ENCODE measurements at regions not wholly inside any gene's neighbourhood (a gene's known extent, or its start where the extent isn't known, plus 50 kb on each side); places are given as distances from the start of the nearest gene placed in this dataset.

DNA sequence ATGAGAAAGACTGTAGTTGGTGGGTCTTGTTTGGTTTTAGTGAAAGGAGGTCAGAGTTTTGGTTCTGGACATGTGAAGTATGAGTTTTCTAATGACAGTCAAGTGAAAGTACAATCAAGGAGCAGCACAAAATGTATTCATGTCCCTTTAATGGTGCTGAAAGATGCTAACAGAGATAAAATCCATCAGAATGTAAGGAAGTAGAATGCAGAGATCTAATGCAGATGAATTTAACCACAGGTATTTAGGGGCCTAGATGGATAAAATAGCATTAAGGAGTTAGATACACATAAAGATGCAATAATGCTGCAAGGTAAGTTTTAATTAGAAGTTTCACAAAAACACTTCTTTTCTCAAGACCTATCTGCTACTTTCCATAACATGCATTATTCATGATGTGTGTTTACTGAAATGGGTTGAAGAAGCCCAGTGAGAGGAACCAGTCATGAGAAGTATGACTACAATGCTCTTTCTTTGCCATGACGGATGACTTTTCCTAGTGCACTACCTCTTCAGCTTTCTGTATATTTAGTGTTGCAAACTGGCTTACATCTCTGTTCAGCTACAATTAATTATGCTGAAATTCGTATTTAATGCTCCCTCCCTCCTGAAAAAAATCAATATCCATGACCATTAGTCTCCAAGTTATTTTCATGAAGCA is 222.9 kb upstream of the HTR2A start:
- DNase-seq = no peak

DNA sequence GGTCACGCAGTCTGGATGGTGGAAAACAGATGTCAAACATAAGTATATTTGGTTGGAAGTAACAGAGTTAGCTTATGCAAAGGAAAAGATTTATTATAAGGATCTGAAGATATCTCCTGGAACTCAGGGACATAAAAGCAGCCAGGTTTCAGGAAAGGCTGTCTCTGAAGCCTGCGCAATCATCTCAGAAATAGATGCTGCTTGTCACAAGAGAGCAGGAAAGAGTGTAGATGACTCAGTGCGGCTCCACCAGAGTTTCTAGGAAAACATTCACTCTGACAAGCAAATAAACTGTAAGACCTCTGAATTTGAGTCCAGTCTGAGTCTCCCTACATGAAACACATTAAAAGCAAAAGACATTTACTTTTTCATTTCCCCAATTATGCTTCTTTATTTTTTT is 220.4 kb upstream of the HTR2A start:
- no peak for DNase-seq

DNA sequence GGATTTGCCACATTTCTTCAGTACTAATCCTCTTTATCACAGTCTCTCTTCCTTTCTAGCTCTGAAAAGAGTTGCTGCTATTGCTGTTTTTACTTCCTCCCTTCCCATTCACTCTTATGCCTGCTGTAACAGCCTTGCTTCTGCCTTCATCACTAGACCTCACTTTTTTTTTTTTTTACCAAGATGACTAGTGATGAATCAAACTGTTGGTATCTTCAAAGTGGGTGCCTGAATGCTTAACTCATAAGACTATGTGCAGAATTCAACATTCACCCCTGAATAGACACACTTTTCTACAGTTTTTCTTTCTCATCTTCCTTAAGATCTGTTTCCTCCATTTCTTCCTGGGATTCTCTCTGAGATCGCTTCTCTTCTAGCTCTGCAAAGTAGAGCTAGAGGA is 217.2 kb upstream of the HTR2A start:
- DNase-seq = no peak

DNA sequence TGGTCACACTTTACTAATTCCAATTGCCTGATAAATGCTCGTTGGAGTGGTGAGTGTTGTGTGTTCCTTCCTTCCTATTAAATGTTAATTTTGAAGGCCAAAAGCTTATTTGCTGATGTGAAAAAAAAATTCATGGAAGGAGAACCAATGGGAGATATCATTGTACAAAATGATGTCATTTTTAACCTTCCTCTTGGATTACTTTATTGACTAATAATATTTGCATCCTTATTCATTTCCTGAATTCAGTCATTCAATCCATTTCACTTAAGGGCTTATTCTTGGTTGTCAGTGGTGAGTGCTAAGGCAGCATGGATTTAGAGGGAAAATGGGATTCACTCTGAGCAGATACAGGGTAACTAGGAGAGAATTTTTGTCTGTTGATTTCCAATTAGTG is 216.0 kb upstream of the HTR2A start:
- DNase-seq = no peak

DNA sequence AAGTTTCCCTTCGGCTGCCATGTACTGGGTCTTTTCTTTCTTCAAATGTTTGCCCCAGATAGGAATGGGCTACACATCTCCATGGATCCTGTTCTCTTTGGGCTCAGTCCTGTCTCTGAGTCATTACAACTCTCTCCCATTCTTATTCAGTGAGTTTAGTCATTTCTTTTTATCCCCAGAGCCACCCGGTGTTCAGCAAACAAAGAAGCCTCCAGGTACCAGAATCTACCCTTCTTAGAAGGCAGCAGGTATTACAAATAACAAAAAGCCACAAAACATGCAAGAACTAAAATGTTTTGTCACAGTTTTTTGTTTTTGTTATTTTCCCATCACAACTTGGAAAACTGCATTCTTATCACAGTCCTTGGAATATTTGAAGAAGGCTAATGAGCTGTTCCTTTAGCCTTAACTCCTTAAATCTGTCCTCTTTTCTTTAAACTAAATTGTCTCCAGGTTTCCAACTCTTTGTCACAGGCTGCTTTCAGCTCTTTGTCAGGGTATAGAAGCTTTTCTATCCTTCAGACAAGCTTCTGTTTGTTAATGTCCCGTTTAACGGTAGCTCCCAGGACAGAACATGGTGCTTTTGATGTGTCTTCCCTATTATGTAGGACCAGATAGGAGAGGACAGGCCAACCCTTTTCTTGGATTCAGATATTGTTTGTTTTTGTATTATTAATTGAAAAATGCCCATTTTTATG is 215.5 kb upstream of the HTR2A start:
- DNase-seq = no peak

DNA sequence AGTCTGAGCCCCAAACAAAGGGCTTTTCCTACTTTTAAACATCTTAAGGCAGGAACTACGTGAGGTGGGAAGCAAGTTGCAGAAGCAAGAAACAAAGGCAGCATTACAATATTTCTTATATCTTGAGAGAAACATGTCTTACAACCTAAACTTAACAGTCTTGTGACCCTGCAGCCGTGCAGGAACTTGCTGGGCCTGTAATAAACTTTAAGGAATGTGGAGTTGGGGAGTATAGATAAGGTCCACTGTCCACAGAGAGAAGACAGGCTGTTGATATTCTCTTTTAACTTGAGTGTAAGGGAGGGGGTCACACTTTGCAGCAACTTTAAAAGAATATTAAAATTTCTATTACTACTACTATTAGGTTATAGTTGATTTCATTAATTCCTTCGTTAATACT is 214.6 kb upstream of the HTR2A start:
- no peak for DNase-seq

DNA sequence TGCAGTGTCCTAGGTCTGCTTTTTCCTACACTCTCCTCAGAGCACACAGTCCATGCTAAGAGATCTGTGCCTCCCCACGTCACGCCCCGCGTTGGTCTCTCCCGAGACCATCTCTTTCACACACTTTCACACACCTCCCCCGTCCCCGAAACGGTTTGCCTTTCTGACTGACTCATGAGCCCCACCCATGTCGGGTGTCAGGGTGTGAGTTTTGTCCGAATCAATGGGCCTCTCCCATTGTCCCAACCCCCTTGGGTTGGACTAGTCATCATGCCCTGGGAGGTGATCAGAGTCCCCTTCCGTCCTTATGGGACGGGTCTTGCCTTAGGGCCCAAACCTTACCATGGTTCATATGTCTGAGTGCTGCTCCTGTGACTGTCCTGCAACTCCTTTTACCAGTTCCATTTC is 214.0 kb upstream of the HTR2A start:
- no peak for DNase-seq

DNA sequence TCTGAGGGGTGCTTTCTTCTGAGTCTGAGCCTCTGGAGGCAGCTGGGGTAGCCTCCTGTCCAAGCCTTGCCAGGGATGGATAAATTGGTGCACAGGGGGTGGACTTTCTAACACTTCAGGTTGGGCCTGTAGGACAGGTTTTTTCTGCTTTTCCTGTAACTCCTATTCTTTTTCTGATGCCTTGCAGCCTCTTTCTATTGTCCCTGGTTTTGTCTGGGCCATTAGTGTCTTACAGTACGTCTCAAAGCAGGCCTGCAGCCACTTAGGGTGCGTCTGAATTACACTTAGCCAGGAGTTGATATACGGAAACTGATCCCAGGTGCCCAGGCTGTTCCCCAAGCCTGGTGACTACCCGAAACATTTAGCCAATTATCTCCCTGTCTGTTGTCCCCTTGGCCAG is 213.3 kb upstream of the HTR2A start:
- no peak for DNase-seq

DNA sequence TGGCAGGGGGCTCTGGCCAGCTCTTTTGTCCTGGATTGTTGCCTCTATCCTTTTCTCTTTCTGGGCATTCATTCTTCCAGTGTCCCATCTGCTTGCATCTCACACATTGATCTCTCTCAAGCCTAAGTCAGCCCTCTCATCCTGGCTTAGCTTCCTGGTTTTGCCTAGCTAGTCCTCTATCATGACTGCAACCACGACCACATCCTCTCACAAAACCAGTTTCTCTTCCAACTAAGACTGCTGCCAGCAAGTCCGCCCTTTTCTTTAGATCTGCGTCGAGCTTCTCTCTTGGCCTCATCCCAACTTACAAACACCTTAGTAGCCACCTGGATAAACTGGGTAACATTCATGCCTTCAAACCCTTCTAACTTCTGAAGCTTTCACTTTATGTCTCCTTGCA is 212.2 kb upstream of the HTR2A start:
- no peak for DNase-seq

DNA sequence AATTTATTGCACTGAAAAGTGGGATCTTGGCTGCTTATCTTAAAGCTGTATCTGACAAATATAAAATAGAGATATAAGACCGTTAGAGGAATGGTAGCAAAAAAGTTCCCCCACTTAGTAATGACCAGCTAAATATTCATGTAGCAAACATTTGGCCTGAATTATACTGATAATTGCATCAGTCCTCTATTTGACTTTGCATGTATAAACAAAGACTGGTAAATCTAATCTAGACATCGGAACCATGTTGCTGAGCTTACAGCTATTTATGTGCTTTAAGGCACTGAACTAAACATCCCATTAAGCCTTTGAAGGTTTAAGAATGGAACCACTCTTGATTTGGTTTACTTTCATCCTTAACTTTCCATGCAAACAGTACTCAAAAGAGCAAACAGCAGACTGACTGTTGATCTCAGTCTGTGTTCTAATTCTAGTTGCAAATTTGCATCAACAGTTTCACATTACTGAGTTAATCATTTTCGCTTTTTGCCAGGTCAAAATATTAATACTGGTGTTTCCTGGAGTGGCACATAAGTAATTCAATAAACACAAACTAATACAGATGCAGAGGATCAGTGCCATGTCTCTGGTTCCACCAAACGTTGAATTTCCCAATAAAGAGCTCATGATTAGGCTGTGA is 203.5 kb upstream of the HTR2A start:
- no peak for DNase-seq

DNA sequence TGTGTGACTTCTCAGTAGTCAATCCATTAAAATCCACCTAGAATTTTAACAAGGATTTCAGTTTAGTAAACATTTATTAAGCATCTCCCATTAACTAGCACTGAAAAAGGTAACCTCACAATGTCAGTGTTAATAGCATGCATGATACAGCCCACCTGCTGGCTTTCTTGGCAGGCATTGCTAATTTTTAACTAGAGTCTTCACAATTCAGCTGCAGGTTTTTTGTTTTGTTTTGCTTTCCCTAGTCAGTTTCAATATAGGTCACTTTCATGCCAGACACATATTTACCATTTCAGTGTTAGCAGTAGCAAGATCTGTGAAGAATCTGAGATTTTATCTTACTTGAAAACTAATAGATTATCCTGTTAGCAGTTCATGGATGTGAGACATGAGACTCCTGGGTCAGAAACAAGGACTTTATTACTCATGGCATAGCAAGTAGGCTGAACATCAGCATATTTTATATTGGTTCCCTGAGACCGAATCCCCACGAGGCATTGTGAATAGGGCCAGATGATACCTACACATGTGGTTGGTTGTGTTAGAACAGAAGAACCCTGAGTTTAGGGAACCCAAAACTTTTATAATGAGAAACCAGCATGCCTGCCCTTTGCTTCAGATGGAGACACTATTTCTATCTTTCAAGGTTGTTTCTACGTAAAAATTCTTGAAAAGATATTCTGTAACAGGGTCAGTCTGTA is 198.0 kb upstream of the HTR2A start:
- DNase-seq = no peak

DNA sequence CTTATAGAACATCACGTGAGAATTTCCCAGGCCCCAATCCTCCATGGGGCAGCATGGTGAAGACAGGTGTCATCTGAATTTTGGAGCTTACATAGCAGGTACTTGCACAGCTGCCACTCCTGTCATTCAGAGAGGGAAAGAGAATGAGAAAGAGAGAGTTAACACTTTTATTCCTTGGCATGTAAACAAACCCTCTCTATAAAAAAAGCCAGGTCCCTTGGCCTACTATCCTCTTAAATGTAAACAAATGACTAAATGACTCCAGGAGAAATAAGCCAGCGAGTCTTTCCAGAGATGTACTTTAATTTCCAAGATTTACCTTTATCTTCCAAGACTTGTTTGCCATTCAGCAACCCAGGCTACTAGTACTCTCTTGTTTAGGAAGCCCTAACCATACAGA is 195.3 kb upstream of the HTR2A start:
- no peak for DNase-seq

DNA sequence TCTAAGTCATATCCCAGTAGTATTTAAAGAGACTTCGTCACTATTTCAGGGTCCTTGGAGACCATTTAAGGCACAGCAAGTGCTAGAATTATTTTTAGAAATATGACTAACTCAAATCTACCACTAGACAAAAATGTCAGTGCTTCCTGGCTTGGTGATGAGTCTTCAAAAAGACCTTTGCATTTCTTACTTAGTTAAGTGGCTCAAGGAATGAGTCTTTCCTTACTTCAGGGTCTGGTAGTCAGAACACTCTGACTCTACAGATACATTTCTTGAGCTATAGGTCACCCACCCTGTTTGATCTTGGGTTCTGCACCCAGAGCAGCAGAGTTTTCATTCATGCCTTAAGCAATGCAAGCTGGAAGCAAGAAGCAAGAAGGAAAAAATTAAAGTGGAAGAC is 191.0 kb upstream of the HTR2A start:
- DNase-seq = no peak

DNA sequence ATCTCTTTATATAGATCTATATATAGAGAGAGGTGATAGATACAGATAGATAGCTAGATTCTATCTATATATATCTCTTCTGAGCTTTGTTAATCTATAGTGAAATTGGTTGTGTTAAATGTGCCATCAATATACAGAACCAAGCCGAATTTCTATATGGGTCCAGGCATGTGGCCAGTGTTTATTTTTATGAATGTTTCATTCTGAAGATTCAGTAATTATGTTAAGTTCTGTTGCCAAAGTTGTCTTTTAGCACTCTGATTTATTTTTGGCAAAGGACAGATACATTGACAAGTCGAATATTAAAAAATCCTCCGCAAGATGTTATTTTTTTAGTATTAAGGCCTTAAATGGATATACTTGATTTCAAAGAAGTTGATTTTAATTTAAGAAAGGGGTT is 190.4 kb upstream of the HTR2A start:
- no peak for DNase-seq

DNA sequence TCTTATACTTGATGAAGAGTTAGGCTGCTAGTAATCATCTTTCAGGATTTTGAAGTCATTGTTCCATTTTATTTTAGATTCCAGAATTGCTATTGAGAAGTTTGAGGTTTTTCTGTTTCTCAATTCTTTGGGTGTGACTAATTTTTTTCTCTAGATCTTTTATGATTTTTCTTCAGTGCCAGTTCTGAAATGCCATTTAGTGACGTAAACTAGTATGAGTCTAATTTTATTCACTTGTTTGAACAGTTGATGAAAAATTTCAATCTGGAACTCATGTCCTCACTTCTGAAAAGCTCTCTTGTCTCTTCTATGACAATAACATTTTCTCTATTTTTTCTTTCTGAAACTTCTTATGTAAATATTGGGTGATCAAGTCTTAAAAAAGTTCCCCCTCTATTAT is 188.5 kb upstream of the HTR2A start:
- DNase-seq = no peak

DNA sequence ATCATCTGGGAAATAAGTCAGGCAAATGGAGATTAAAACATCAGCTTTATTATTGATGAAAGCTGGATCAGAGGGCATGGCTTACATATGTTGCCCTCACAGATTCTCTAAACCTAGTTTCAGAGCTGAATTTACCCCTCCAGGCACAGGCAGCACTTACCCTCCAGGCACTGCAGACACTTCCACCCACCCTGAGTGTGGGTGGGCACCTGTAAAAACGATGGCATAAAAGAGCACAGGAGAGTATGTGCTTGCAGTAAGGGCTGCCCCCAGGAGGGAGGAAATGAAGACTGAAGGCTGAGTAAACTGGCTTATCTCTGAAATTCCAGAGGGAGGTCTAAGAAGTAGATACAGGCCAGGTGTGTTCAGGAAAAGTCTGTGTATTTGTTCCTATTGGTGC is 185.0 kb upstream of the HTR2A start:
- DNase-seq = no peak

DNA sequence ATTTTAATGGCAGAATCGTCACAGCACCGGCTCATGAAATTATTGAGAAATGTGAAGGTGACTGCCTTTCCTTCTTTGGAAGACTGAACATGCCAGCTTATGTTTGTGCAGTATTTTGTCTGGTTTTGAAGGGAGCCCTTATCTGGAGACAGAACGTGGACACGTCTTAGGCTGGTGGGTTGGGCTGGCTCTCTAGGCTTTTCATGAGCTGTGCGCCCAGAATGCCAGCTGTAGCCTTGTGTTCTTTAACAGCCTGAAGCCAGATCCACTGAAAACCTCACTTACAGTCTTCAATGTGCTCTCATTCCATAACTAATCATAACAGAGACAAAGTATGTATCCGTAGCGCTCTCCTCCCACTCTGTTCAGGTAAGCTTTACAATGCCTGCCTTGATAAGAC is 184.4 kb upstream of the HTR2A start:
- DNase-seq = no peak

DNA sequence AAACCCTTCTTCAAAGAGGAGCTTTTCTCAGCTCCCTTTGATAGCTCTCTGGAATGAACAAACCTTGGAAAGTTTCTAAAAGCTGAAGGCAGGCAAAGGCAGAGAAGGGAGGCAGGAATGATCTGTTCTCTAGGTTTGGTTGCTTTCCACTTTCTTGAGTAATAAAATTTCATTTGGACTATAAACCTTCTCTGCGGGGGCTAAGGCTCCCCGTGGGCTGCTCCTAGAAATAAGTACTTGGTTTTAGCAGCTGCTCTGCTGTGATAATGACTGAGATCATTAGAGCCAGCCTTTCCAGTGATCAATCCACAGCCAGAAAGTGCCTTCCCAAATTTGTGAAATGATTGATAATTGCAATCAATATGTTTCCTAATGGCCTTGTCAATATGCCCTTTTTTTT is 183.8 kb upstream of the HTR2A start:
- DNase-seq = no peak

DNA sequence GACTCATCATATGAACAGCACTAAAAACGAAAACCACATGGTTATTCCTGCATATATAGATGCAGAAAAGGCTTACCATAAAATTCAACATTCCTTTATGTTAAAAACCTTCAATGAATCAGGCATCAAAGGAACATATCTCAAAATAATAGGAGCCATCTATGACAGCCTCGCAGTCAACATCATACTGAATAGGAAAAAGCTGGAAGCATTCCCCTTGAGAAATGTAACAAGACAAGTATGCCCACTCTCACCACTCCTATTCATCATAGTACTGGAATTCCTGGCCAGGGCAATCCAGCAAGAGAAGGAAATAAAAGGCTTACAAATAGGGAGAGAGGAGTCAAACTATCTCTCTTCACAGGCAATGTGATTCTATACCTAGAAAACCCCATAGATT is 179.6 kb upstream of the HTR2A start:
- no peak for DNase-seq

DNA sequence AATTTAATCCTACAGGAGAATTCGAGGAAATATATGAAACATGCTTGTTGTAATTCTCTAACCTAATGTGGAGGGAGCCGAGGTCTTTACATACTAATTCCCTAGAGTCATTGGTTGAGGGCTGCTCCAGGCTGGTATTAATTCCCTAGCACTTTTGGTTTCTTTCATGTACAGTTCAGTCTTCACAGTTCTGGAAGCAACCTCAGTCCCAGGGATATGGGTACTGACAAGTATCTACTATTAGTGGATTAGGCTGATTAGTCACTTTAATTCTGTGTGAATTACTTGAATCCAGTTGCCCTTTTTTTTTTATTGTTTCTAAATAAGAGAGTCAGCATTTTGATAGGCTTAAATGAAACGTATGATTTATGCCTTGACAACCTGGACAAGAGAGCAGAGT is 172.3 kb upstream of the HTR2A start:
- no peak for DNase-seq

DNA sequence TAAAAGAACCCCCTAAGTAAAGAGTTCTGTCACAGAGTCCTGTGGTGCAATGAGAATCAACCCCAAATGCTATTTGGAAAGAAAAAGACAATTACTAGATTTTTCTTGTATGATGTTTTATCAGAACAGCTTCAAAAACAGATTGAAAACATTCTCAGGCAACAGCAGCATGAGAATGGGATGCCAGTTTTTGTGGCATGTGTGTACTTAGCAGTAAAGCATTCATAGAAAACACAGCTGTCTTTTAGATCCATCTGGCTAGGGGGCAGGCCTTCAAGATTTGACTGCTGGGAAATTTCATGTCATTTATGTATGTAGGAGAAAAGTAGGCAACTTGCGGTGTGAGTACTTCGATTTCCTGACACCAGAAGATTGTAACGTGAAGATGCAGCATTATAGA is 170.5 kb upstream of the HTR2A start:
- no peak for DNase-seq

DNA sequence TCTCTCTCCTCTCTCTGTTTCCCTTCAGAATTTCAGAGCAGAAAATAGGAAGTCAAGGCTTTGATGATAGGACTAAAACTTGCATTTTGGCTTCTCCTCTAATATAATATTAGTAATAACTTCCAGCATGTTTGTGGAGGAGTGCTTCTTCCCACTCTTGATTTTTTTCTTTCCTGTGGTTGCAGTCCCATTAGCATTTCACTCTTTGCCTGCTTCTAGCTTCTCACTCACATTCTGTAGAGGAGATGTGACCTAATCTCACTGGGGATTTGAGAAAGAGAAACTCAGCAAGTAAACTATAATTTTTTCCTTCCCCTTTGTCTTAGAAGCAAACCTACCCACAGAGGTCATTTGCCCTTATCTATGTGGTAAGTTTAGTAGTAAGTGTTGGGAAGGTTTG is 169.4 kb upstream of the HTR2A start:
- no peak for DNase-seq

DNA sequence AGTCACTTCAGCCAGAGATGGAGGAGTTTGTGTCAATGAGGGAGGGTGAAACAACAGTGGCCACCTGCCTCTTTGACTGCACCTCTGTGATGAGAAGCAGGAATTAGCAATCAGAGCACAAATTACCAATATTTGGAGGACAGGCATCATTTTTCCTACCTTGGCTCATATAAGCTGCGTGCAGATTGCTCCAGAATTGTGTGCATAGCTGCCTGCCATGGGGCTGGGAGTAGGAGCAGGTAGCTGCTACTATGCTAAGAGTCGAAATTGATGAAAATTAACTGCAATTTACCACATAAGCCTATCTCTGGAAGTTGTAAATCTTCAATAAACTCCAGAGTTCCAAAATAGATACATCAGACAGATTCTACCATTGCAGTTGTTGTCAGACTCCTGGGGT is 167.5 kb upstream of the HTR2A start:
- DNase-seq = no peak

Data from renal pelvis (tissue), 1 donor.